Mucosa of gallbladder (tissue), 1 donor: ENCODE measurements at regions not wholly inside any gene's neighbourhood (a gene's known extent, or its start where the extent isn't known, plus 50 kb on each side); places are given as distances from the start of the nearest gene placed in this dataset.
A peak's percentile ranks its signal among the peaks of the same experiment; 100 is the strongest.
"Not testable (repeated sequence)": the region's sequence is repeated elsewhere in the genome, so short reads cannot be mapped to it uniquely, and the experiment has no call there.

Experiments
- DNase-seq: peaks from one replicate; pipeline ENCODE4 v3.0.0-alpha.2; 2020; ENCODE audit warnings: low spot score
- donor health status: DM: no; HTN: no; CAD: no.

- no peak for DNase-seq
These were observed 166.2 kb upstream of the CHD6 start for GRCh38 chr20:41784209-41784958.

- DNase-seq: no peak
These were observed 165.4 kb upstream of the CHD6 start for GRCh38 chr20:41783423-41784208.

GRCh38 chr20:41782730-41783406, 164.7 kb upstream of the CHD6 start:
- no peak for DNase-seq

GRCh38 chr20:41782255-41782654, 164.1 kb upstream of the CHD6 start:
- DNase-seq: no peak

GRCh38 chr20:41776421-41776820, 158.2 kb upstream of the CHD6 start:
- DNase-seq: no peak

GRCh38 chr20:41774291-41774690, 156.1 kb upstream of the CHD6 start:
- no peak for DNase-seq

GRCh38 chr20:41770965-41771364, 152.8 kb upstream of the CHD6 start:
- no peak for DNase-seq

GRCh38 chr20:41770427-41770826, 152.2 kb upstream of the CHD6 start:
- DNase-seq: no peak

- DNase-seq: no peak
These were observed 151.4 kb upstream of the CHD6 start for GRCh38 chr20:41769592-41770018.

GRCh38 chr20:41750137-41750536, 132.0 kb upstream of the CHD6 start:
- DNase-seq: no peak

GRCh38 chr20:41748756-41749582, 130.8 kb upstream of the CHD6 start:
- DNase-seq: no peak

- DNase-seq: no peak
These were observed 129.9 kb upstream of the CHD6 start for GRCh38 chr20:41748051-41748450.

- no peak for DNase-seq
These were observed 129.0 kb upstream of the CHD6 start for GRCh38 chr20:41747226-41747625.

GRCh38 chr20:41746635-41747034, 128.5 kb upstream of the CHD6 start:
- DNase-seq: no peak

- DNase-seq: peak; percentile 47
These were observed 120.5 kb upstream of the CHD6 start for GRCh38 chr20:41738604-41739206.

- no peak for DNase-seq
These were observed 117.8 kb upstream of the CHD6 start for GRCh38 chr20:41735949-41736348.

- DNase-seq: peak; percentile 53
These were observed 116.3 kb upstream of the CHD6 start for GRCh38 chr20:41734506-41734945.

GRCh38 chr20:41733151-41733550, 115.0 kb upstream of the CHD6 start:
- no peak for DNase-seq

GRCh38 chr20:41731198-41731597, 113.0 kb upstream of the CHD6 start:
- not testable (repeated sequence) for DNase-seq

- DNase-seq: not testable (repeated sequence)
These were observed 109.5 kb upstream of the CHD6 start for GRCh38 chr20:41727681-41728080.

- no peak for DNase-seq
These were observed 108.5 kb upstream of the CHD6 start for GRCh38 chr20:41726727-41727126.
